ENCODE measurements at regions not wholly inside any gene's neighbourhood (a gene's known extent, or its start where the extent isn't known, plus 50 kb on each side); places are given as distances from the start of the nearest gene placed in this dataset.

DNA sequence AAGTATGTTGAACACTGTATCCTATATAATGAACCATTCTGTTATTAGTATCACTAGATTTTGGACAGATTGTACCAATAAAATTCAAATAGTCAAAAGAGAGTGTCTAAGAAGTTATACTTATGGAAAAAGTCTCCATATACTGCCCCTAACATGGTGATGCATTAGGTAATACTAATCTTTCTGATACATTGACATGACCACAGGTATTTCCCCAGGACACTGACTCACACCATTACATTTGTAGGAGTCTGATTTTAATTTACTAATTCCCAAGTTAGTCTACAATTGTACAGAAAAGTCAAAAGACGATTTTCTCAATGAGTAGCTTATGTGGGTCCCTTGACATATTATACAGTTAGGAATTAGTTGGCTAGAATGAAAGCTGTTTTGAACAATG, 593.8 kb downstream of the ISL1 start:
- H3K36me3 ChIP-seq (ENCODE audit: control insufficient read depth in 2 of 2, insufficient read depth in 1 of 2, low read length in 2 of 2), result no peaks in the 10 kb centered on the region
- no peak overlapping the region for H3K27ac ChIP-seq (ENCODE audit: extremely low read depth, low read depth, low read length)
- ChIA-PET CTCF (no interaction called here), POLR2A (no interaction called here)
- no peak overlapping the region for H3K4me3 ChIP-seq (ENCODE audit: low read depth, low read length)
- no peaks in the 10 kb centered on the region for H3K4me1 ChIP-seq (ENCODE audit: control insufficient read depth, insufficient read depth, low read length)
- no peak for TF ChIP-seq ZNF2 (tag by site-specific recombination; IDR thresholded peaks at IDR 0.05)
- no peak for TF ChIP-seq ZEB2 (tag by site-specific recombination; IDR thresholded peaks at IDR 0.05)
- TF ChIP-seq ZFHX2 (tag by site-specific recombination; conservative IDR thresholded peaks at IDR 0.05), result no peak
- TF ChIP-seq ZNF266 (tag by site-specific recombination; IDR thresholded peaks at IDR 0.05; ENCODE audit: low read depth), result no peak
- TF ChIP-seq ZNF423 (tag by site-specific recombination; IDR thresholded peaks at IDR 0.05), result no peak
- TF ChIP-seq EGR2 (tag by site-specific recombination; IDR thresholded peaks at IDR 0.05; ENCODE audit: low read depth), result no peak
- no peak for TF ChIP-seq ZNF394 (tag by site-specific recombination; IDR thresholded peaks at IDR 0.05; ENCODE audit: borderline replicate concordance)
- H3K9me3 ChIP-seq (ENCODE audit: control insufficient read depth, insufficient read depth, low read depth, low read length), result no peaks in the 10 kb centered on the region

DNA sequence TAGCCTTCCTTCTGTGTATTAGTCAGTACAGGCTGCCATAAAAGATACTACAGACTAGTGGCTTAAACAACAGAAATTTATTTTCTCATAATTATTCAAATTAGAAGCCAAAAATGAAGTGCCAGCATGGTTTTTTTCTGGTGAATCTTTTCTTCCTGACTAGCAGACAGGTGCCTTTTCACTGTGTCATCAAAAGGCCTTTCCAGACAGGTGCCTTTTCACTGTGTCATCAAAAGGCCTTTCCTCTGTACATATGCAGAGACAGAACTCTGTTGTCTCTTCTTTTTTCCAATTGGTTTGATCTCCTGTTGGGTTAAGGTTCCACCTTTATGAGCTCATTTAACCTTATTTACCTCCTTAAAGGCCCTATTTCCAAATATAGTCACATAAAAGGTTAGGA, 599.9 kb downstream of the ISL1 start:
- TF ChIP-seq TCF7L2 (IDR thresholded peaks at IDR 0.05; ENCODE audit: borderline replicate concordance, low read depth, low read length) (no peak), ZIC2 (tag by site-specific recombination; IDR thresholded peaks at IDR 0.05) (no peak), SP2 (tag by site-specific recombination; IDR thresholded peaks at IDR 0.05) (no peak)
- TF ChIP-seq, protein P1, sequence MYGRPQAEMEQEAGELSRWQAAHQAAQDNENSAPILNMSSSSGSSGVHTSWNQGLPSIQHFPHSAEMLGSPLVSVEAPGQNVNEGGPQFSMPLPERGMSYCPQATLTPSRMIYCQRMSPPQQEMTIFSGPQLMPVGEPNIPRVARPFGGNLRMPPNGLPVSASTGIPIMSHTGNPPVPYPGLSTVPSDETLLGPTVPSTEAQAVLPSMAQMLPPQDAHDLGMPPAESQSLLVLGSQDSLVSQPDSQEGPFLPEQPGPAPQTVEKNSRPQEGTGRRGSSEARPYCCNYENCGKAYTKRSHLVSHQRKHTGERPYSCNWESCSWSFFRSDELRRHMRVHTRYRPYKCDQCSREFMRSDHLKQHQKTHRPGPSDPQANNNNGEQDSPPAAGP (tag by site-specific recombination; IDR thresholded peaks at IDR 0.05), result no peak
- TF ChIP-seq, protein P2, sequence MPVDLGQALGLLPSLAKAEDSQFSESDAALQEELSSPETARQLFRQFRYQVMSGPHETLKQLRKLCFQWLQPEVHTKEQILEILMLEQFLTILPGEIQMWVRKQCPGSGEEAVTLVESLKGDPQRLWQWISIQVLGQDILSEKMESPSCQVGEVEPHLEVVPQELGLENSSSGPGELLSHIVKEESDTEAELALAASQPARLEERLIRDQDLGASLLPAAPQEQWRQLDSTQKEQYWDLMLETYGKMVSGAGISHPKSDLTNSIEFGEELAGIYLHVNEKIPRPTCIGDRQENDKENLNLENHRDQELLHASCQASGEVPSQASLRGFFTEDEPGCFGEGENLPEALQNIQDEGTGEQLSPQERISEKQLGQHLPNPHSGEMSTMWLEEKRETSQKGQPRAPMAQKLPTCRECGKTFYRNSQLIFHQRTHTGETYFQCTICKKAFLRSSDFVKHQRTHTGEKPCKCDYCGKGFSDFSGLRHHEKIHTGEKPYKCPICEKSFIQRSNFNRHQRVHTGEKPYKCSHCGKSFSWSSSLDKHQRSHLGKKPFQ (tag by site-specific recombination; IDR thresholded peaks at IDR 0.05), result no peak
- no peak overlapping the region for H3K4me3 ChIP-seq (ENCODE audit: low read depth, low read length)
- no peaks in the 10 kb centered on the region for H3K4me1 ChIP-seq (ENCODE audit: control insufficient read depth, insufficient read depth, low read length)
- no peak overlapping the region for H3K27ac ChIP-seq (ENCODE audit: extremely low read depth, low read depth, low read length)
- CTCF ChIA-PET, result interaction anchor here (0.8 kb wide), 1 partner anchor 602 kb away, joined by 4 read pairs; no protein-coding TSS in a partner anchor
- POLR2A ChIA-PET, result no interaction called here
- H3K9me3 ChIP-seq (ENCODE audit: control insufficient read depth, insufficient read depth, low read depth, low read length), result no peaks in the 10 kb centered on the region
- H3K36me3 ChIP-seq (ENCODE audit: control insufficient read depth in 2 of 2, insufficient read depth in 1 of 2, low read length in 2 of 2), result no peaks in the 10 kb centered on the region

DNA sequence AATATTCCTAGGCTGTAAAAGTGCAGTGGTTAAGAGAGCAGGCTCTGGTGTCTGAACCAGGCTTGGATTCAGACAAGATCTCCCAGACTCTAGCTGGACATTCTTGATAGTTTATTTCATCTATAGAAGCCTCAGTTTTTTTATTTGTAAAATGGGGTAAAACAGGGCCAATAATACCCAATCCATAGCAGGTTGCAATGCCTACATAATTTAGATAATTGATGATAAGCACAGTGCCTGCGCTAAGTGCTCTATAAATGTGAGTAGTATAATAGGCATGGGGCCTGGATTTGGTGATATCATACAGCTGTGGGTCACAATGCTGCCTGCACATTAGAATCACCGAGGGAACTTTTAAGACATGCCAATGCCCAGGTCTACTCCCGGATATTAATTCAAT, 603.5 kb downstream of the ISL1 start:
- ChIA-PET CTCF (interaction anchor here (1.1 kb wide), 1 partner anchor 21 kb away, joined by 3 read pairs; no protein-coding TSS in a partner anchor), POLR2A (no interaction called here)
- no peak for TF ChIP-seq ZNF133 (tag by site-specific recombination; IDR thresholded peaks at IDR 0.05)
- no peak for TF ChIP-seq ZNF501 (tag by site-specific recombination; IDR thresholded peaks at IDR 0.05)
- TF ChIP-seq ZNF768 (tag by site-specific recombination; IDR thresholded peaks at IDR 0.05), result no peak
- Histone ChIP-seq H3K27ac (ENCODE audit: extremely low read depth, low read depth, low read length) (no peak overlapping the region), H3K36me3 (ENCODE audit: control insufficient read depth in 2 of 2, insufficient read depth in 1 of 2, low read length in 2 of 2) (no peaks in the 10 kb centered on the region), H3K4me3 (ENCODE audit: low read depth, low read length) (no peak overlapping the region), H3K9me3 (ENCODE audit: control insufficient read depth, insufficient read depth, low read depth, low read length) (no peaks in the 10 kb centered on the region), H3K4me1 (ENCODE audit: control insufficient read depth, insufficient read depth, low read length) (no peaks in the 10 kb centered on the region)

DNA sequence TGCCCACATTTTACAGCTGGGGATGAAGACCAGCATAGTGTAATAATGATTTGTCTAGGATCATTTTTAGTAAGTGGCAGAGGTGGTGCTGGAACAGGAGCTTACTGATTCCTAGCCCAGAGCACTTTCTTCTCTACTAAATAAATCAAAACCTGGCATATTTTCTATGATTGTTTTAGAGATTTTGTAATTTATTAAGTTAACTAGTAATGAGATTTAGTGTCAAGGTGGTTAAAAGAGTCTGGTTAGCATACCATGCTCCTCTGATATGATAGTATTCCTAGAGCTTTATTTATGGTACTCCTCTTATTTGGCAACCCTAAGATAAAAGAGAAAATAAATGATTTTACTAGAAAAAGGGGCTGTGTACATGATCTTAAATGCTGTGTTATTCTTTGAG, 604.0 kb downstream of the ISL1 start:
- no peaks in the 10 kb centered on the region for H3K9me3 ChIP-seq (ENCODE audit: control insufficient read depth, insufficient read depth, low read depth, low read length)
- CTCF ChIA-PET, result interaction anchor here (1.1 kb wide), 1 partner anchor 20 kb away, joined by 3 read pairs; no protein-coding TSS in a partner anchor
- H3K4me1 ChIP-seq (ENCODE audit: control insufficient read depth, insufficient read depth, low read length), result no peaks in the 10 kb centered on the region
- POLR2A ChIA-PET, result no interaction called here
- no peak overlapping the region for H3K27ac ChIP-seq (ENCODE audit: extremely low read depth, low read depth, low read length)
- no peak overlapping the region for H3K4me3 ChIP-seq (ENCODE audit: low read depth, low read length)
- no peaks in the 10 kb centered on the region for H3K36me3 ChIP-seq (ENCODE audit: control insufficient read depth in 2 of 2, insufficient read depth in 1 of 2, low read length in 2 of 2)
- TF ChIP-seq ZNF792 (tag by site-specific recombination; IDR thresholded peaks at IDR 0.05) (no peak), ZNF223 (tag by site-specific recombination; IDR thresholded peaks at IDR 0.05) (no peak), ZFP69B (tag by site-specific recombination; IDR thresholded peaks at IDR 0.05) (no peak), ZNF514 (tag by site-specific recombination; IDR thresholded peaks at IDR 0.05) (no peak), ZNF76 (tag by site-specific recombination; IDR thresholded peaks at IDR 0.05; ENCODE audit: borderline replicate concordance, low read depth) (no peak), ZNF585B (tag by site-specific recombination; IDR thresholded peaks at IDR 0.05) (no peak), GLIS1 (tag by site-specific recombination; IDR thresholded peaks at IDR 0.05) (no peak), ZNF530 (tag by site-specific recombination; IDR thresholded peaks at IDR 0.05; ENCODE audit: low read depth) (no peak), ZNF16 (tag by site-specific recombination; IDR thresholded peaks at IDR 0.05; ENCODE audit: low read depth) (no peak)
- TF ChIP-seq, protein P3, sequence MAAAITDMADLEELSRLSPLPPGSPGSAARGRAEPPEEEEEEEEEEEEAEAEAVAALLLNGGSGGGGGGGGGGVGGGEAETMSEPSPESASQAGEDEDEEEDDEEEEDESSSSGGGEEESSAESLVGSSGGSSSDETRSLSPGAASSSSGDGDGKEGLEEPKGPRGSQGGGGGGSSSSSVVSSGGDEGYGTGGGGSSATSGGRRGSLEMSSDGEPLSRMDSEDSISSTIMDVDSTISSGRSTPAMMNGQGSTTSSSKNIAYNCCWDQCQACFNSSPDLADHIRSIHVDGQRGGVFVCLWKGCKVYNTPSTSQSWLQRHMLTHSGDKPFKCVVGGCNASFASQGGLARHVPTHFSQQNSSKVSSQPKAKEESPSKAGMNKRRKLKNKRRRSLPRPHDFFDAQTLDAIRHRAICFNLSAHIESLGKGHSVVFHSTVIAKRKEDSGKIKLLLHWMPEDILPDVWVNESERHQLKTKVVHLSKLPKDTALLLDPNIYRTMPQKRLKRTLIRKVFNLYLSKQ (tag by site-specific recombination; IDR thresholded peaks at IDR 0.05; ENCODE audit: borderline replicate concordance), result no peak
- TF ChIP-seq, protein P4, sequence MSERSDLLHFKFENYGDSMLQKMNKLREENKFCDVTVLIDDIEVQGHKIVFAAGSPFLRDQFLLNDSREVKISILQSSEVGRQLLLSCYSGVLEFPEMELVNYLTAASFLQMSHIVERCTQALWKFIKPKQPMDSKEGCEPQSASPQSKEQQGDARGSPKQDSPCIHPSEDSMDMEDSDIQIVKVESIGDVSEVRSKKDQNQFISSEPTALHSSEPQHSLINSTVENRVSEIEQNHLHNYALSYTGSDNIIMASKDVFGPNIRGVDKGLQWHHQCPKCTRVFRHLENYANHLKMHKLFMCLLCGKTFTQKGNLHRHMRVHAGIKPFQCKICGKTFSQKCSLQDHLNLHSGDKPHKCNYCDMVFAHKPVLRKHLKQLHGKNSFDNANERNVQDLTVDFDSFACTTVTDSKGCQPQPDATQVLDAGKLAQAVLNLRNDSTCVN (tag by site-specific recombination; optimal IDR thresholded peaks at IDR 0.05), result no peak

All from HEK293 (cell line).